ENCODE measurements at regions not wholly inside any gene's neighbourhood (a gene's known extent, or its start where the extent isn't known, plus 50 kb on each side); places are given as distances from the start of the nearest gene placed in this dataset.

GRCh38 chr2:48108455-48108854 lies 202.2 kb upstream of the FBXO11 start:
- no peak for DNase-seq

GRCh38 chr2:48109491-48110204 lies 203.3 kb upstream of the FBXO11 start:
- DNase-seq, result no peak

GRCh38 chr2:48110492-48110891 lies 204.0 kb upstream of the FOXN2 start:
- no peak for DNase-seq

- DNase-seq, result no peak
Observed at GRCh38 chr2:48112911-48113680, 201.4 kb upstream of the FOXN2 start.

GRCh38 chr2:48113767-48114166 lies 200.7 kb upstream of the FOXN2 start:
- DNase-seq, result no peak

GRCh38 chr2:48114256-48114655 lies 200.2 kb upstream of the FOXN2 start:
- peak; percentile 35 to 63 for DNase-seq

- DNase-seq, result no peak
Observed at GRCh38 chr2:48116497-48116896, 198.0 kb upstream of the FOXN2 start.

- no peak for DNase-seq
Observed at GRCh38 chr2:48118895-48119294, 195.6 kb upstream of the FOXN2 start.

- DNase-seq, result no peak
Observed at GRCh38 chr2:48120112-48120511, 194.4 kb upstream of the FOXN2 start.

GRCh38 chr2:48120759-48121242 lies 193.7 kb upstream of the FOXN2 start:
- peak; percentile 24 to 57 for DNase-seq

- DNase-seq, result no peak
Observed at GRCh38 chr2:48122166-48122565, 192.3 kb upstream of the FOXN2 start.

GRCh38 chr2:48124592-48124991 lies 189.9 kb upstream of the FOXN2 start:
- no peak for DNase-seq

- no peak for DNase-seq
Observed at GRCh38 chr2:48126162-48126561, 188.3 kb upstream of the FOXN2 start.

GRCh38 chr2:48127612-48128191 lies 186.8 kb upstream of the FOXN2 start:
- DNase-seq, result no peak

- DNase-seq, result no peak
Observed at GRCh38 chr2:48129293-48129950, 185.1 kb upstream of the FOXN2 start.

GRCh38 chr2:48131539-48132270 lies 182.8 kb upstream of the FOXN2 start:
- peak in 1 of 2 donors; percentile 47 for DNase-seq

- DNase-seq, result no peak
Observed at GRCh38 chr2:48132271-48132625, 182.2 kb upstream of the FOXN2 start.

- DNase-seq, result no peak
Observed at GRCh38 chr2:48134704-48135103, 179.8 kb upstream of the FOXN2 start.

- no peak for DNase-seq
Observed at GRCh38 chr2:48135797-48136196, 178.7 kb upstream of the FOXN2 start.

- DNase-seq, result no peak
Observed at GRCh38 chr2:48137829-48138228, 176.7 kb upstream of the FOXN2 start.

GRCh38 chr2:48138898-48139297 lies 175.6 kb upstream of the FOXN2 start:
- DNase-seq, result no peak

GRCh38 chr2:48140586-48140985 lies 173.9 kb upstream of the FOXN2 start:
- DNase-seq, result no peak

- DNase-seq, result peak in 1 of 2 donors; percentile 13
Observed at GRCh38 chr2:48144777-48145176, 169.7 kb upstream of the FOXN2 start.
